GM19463 (cell line): ENCODE measurements at regions not wholly inside any gene's neighbourhood (a gene's known extent, or its start where the extent isn't known, plus 50 kb on each side); places are given as distances from the start of the nearest gene placed in this dataset.
"Not testable (repeated sequence)": the region's sequence is repeated elsewhere in the genome, so short reads cannot be mapped to it uniquely, and the experiment has no call there.

ENCODE experiments used
- ATAC-seq: cut with Tn5 transposase; IDR thresholded peaks from one replicate; pipeline ENCODE4 v1.9.1; 2021; ENCODE audit warnings: mild to moderate bottlenecking, moderate library complexity; ENCODE audit not compliant: unreplicated experiment

- no peak for ATAC-seq
These were observed 151.7 kb upstream of the ZNF521 start for GRCh38 chr18:25503567-25504081.

GRCh38 chr18:25497151-25497794, 145.3 kb upstream of the ZNF521 start:
- no peak for ATAC-seq

GRCh38 chr18:25496544-25496943, 144.6 kb upstream of the ZNF521 start:
- no peak for ATAC-seq

GRCh38 chr18:25495606-25496005, 143.6 kb upstream of the ZNF521 start:
- no peak for ATAC-seq

GRCh38 chr18:25494888-25495287, 142.9 kb upstream of the ZNF521 start:
- no peak for ATAC-seq

- ATAC-seq = no peak
These were observed 141.4 kb upstream of the ZNF521 start for GRCh38 chr18:25493401-25493800.

GRCh38 chr18:25490316-25490715, 138.3 kb upstream of the ZNF521 start:
- no peak for ATAC-seq

GRCh38 chr18:25473008-25473407, 121.0 kb upstream of the ZNF521 start:
- no peak for ATAC-seq

GRCh38 chr18:25470756-25471524, 119.0 kb upstream of the ZNF521 start:
- ATAC-seq = not testable (repeated sequence)

- no peak for ATAC-seq
These were observed 118.1 kb upstream of the ZNF521 start for GRCh38 chr18:25470062-25470461.

- no peak for ATAC-seq
These were observed 117.5 kb upstream of the ZNF521 start for GRCh38 chr18:25469489-25469888.

- no peak for ATAC-seq
These were observed 115.4 kb upstream of the ZNF521 start for GRCh38 chr18:25467226-25467987.

- ATAC-seq = no peak
These were observed 113.3 kb upstream of the ZNF521 start for GRCh38 chr18:25465152-25465732.

- ATAC-seq = no peak
These were observed 112.3 kb upstream of the ZNF521 start for GRCh38 chr18:25464227-25464626.

GRCh38 chr18:25463726-25464125, 111.8 kb upstream of the ZNF521 start:
- ATAC-seq = no peak

- no peak for ATAC-seq
These were observed 107.8 kb upstream of the ZNF521 start for GRCh38 chr18:25459814-25460213.

GRCh38 chr18:25457601-25458000, 105.6 kb upstream of the ZNF521 start:
- no peak for ATAC-seq

GRCh38 chr18:25457126-25457525, 105.2 kb upstream of the ZNF521 start:
- ATAC-seq = no peak

- no peak for ATAC-seq
These were observed 104.5 kb upstream of the ZNF521 start for GRCh38 chr18:25456334-25457010.

- no peak for ATAC-seq
These were observed 103.7 kb upstream of the ZNF521 start for GRCh38 chr18:25455646-25456045.

- ATAC-seq = no peak
These were observed 103.2 kb upstream of the ZNF521 start for GRCh38 chr18:25455159-25455558.
